ENCODE measurements at regions not wholly inside any gene's neighbourhood (a gene's known extent, or its start where the extent isn't known, plus 50 kb on each side); places are given as distances from the start of the nearest gene placed in this dataset.

DNA sequence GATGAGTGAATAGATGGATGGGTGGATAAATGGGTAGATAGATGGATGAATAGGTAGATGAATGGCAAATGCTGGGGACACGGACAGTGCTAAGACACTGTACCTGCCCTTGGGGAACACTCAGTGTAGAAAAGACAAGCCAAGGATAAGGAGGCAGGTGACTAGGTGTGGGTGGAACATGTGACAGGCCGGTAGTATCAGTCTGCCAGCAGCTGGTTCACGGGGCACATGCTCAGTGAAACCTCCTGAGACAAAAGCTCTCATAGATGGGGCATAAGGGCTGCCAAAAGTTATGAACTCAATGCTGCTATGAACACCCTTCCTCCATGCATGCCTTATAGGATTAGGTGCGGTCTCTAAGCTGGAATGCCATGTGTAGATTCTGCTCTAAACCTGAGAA, 71.0 kb downstream of the C5orf15 start:
- TF ChIP-seq, protein P1, sequence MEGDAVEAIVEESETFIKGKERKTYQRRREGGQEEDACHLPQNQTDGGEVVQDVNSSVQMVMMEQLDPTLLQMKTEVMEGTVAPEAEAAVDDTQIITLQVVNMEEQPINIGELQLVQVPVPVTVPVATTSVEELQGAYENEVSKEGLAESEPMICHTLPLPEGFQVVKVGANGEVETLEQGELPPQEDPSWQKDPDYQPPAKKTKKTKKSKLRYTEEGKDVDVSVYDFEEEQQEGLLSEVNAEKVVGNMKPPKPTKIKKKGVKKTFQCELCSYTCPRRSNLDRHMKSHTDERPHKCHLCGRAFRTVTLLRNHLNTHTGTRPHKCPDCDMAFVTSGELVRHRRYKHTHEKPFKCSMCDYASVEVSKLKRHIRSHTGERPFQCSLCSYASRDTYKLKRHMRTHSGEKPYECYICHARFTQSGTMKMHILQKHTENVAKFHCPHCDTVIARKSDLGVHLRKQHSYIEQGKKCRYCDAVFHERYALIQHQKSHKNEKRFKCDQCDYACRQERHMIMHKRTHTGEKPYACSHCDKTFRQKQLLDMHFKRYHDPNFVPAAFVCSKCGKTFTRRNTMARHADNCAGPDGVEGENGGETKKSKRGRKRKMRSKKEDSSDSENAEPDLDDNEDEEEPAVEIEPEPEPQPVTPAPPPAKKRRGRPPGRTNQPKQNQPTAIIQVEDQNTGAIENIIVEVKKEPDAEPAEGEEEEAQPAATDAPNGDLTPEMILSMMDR (conservative IDR thresholded peaks at IDR 0.05; ENCODE audit: low read depth, low read length) = no peak
- TF ChIP-seq EZH2 (IDR thresholded peaks at IDR 0.05; ENCODE audit: low read length, unreplicated experiment) = no peak
- TF ChIP-seq EZH2phosphoT487 (IDR thresholded peaks at IDR 0.05; ENCODE audit: borderline replicate concordance, low read length) = no peak

Data from PC-3 (cell line).